HG03520 (cell line): ENCODE measurements at regions not wholly inside any gene's neighbourhood (a gene's known extent, or its start where the extent isn't known, plus 50 kb on each side); places are given as distances from the start of the nearest gene placed in this dataset.

ENCODE experiments used
- ATAC-seq: cut with Tn5 transposase; IDR thresholded peaks from one replicate; pipeline ENCODE4 v1.9.1; 2021; ENCODE audit warnings: mild to moderate bottlenecking, moderate library complexity; ENCODE audit not compliant: unreplicated experiment

GRCh38 chr4:115850799-115851509 lies 737.5 kb upstream of the NDST4 start:
- peak; percentile 47 for ATAC-seq

GRCh38 chr4:115844180-115844579 lies 730.8 kb upstream of the NDST4 start:
- ATAC-seq, result no peak

GRCh38 chr4:115841871-115842270 lies 728.5 kb upstream of the NDST4 start:
- ATAC-seq, result no peak

- no peak for ATAC-seq
Measured at GRCh38 chr4:115834441-115834840, 721.0 kb upstream of the NDST4 start.

- ATAC-seq, result no peak
Measured at GRCh38 chr4:115824630-115825029, 711.2 kb upstream of the NDST4 start.

- no peak for ATAC-seq
Measured at GRCh38 chr4:115803825-115804224, 690.4 kb upstream of the NDST4 start.

- no peak for ATAC-seq
Measured at GRCh38 chr4:115790812-115791211, 677.4 kb upstream of the NDST4 start.

GRCh38 chr4:115781528-115782146 lies 668.2 kb upstream of the NDST4 start:
- ATAC-seq, result no peak

- peak; percentile 77 for ATAC-seq
Measured at GRCh38 chr4:115780835-115781234, 667.4 kb upstream of the NDST4 start.

GRCh38 chr4:115780268-115780667 lies 666.8 kb upstream of the NDST4 start:
- no peak for ATAC-seq

- no peak for ATAC-seq
Measured at GRCh38 chr4:115770046-115770543, 656.7 kb upstream of the NDST4 start.

GRCh38 chr4:115769396-115769795 lies 656.0 kb upstream of the NDST4 start:
- no peak for ATAC-seq

- no peak for ATAC-seq
Measured at GRCh38 chr4:115763051-115763450, 649.6 kb upstream of the NDST4 start.

GRCh38 chr4:115759231-115759630 lies 645.8 kb upstream of the NDST4 start:
- no peak for ATAC-seq

GRCh38 chr4:115749404-115749803 lies 636.0 kb upstream of the NDST4 start:
- ATAC-seq, result no peak

- no peak for ATAC-seq
Measured at GRCh38 chr4:115740806-115741205, 627.4 kb upstream of the NDST4 start.

- no peak for ATAC-seq
Measured at GRCh38 chr4:115729739-115730266, 616.4 kb upstream of the NDST4 start.

GRCh38 chr4:115723621-115724020 lies 610.2 kb upstream of the NDST4 start:
- ATAC-seq, result no peak

GRCh38 chr4:115720611-115721010 lies 607.2 kb upstream of the NDST4 start:
- ATAC-seq, result no peak

GRCh38 chr4:115711575-115711974 lies 598.2 kb upstream of the NDST4 start:
- ATAC-seq, result no peak

- ATAC-seq, result no peak
Measured at GRCh38 chr4:115688961-115689360, 575.5 kb upstream of the NDST4 start.

GRCh38 chr4:115687052-115687755 lies 573.8 kb upstream of the NDST4 start:
- no peak for ATAC-seq
